Panc1 (cell line): ENCODE measurements at regions not wholly inside any gene's neighbourhood (a gene's known extent, or its start where the extent isn't known, plus 50 kb on each side); places are given as distances from the start of the nearest gene placed in this dataset.

Experiments
- POLR2AphosphoS5 ChIP-seq: IDR thresholded peaks from 2 replicates; pipeline ENCODE4 v1.6.1; 2012; ENCODE audit warnings: mild to moderate bottlenecking, low read depth, low read length, moderate library complexity
- SIN3A ChIP-seq: IDR thresholded peaks from 2 replicates; pipeline ENCODE4 v1.6.1; 2012; ENCODE audit warnings: low read depth, mild to moderate bottlenecking, low read length, moderate library complexity, borderline replicate concordance; ENCODE audit not compliant: insufficient read depth
- TCF7L2 ChIP-seq: IDR thresholded peaks from 2 replicates; pipeline ENCODE4 v1.6.1; 2011; ENCODE audit warnings: mild to moderate bottlenecking, low read depth, low read length, inconsistent platforms
- TF ChIP-seq, protein P1 (sequence below): fragments of 450-650 bp; IDR thresholded peaks from 2 replicates; pipeline ENCODE4 v1.5.1; 2017; ENCODE audit warnings: mild to moderate bottlenecking

DNA sequence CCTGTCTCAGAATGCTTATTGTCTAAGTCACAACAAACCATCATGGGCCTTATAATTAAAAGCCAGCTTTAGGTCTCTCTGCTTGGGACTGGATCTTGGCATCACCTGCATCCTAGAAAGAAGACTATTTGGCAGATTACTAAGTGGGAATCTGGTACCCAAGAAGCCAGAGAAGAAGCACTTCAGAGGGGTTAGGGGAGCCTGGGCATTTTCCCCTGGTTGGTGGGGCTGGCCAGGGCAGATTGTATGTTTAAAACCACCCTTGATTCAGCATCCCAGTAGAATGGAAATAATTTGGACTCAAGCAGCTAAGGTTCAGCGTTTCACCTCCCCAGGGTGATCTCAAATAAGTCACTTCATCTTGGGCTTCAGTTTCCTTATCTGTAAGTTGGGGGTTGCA lies 193.7 kb downstream of the MIAT start:
- TF ChIP-seq TCF7L2 = no peak
- TF ChIP-seq, protein P1, sequence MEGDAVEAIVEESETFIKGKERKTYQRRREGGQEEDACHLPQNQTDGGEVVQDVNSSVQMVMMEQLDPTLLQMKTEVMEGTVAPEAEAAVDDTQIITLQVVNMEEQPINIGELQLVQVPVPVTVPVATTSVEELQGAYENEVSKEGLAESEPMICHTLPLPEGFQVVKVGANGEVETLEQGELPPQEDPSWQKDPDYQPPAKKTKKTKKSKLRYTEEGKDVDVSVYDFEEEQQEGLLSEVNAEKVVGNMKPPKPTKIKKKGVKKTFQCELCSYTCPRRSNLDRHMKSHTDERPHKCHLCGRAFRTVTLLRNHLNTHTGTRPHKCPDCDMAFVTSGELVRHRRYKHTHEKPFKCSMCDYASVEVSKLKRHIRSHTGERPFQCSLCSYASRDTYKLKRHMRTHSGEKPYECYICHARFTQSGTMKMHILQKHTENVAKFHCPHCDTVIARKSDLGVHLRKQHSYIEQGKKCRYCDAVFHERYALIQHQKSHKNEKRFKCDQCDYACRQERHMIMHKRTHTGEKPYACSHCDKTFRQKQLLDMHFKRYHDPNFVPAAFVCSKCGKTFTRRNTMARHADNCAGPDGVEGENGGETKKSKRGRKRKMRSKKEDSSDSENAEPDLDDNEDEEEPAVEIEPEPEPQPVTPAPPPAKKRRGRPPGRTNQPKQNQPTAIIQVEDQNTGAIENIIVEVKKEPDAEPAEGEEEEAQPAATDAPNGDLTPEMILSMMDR = no peak
- TF ChIP-seq SIN3A = no peak
- TF ChIP-seq POLR2AphosphoS5 = no peak
